AG04449 (cell line): ENCODE measurements at regions not wholly inside any gene's neighbourhood (a gene's known extent, or its start where the extent isn't known, plus 50 kb on each side); places are given as distances from the start of the nearest gene placed in this dataset.

ENCODE experiments used
- CTCF ChIA-PET: fragments of 350-600 bp; formaldehyde crosslinking; extraction: SDS; loops from one replicate; lab custom pipeline; 2021; ENCODE audit warnings: antibody characterized with exemption; lab: Yijun Ruan, JAX
- POLR2A ChIA-PET: fragments of 400-600, 350-600 bp; formaldehyde crosslinking; extraction: SDS; loops from one replicate; lab custom pipeline; 2020; ENCODE audit warnings: antibody characterized with exemption, inconsistent platforms; lab: Yijun Ruan, JAX
- DNase-seq: peaks from one replicate; pipeline ENCODE4 v3.0.0-alpha.2; 2010; ENCODE audit warnings: low read depth, low spot score
- H3K4me3 ChIP-seq: 2 replicates; pipeline ENCODE4 v1.5.1; 2011; ENCODE audit warnings: low read depth, mild to moderate bottlenecking, control low read depth, low read length
- TF ChIP-seq, protein P1 (sequence below): IDR thresholded peaks from one replicate; pipeline ENCODE4 v1.5.1; 2011; ENCODE audit warnings: mild to moderate bottlenecking, moderate library complexity, low read length, control low read depth, inconsistent platforms; ENCODE audit not compliant: insufficient read depth; ENCODE audit errors: missing control alignments

DNA sequence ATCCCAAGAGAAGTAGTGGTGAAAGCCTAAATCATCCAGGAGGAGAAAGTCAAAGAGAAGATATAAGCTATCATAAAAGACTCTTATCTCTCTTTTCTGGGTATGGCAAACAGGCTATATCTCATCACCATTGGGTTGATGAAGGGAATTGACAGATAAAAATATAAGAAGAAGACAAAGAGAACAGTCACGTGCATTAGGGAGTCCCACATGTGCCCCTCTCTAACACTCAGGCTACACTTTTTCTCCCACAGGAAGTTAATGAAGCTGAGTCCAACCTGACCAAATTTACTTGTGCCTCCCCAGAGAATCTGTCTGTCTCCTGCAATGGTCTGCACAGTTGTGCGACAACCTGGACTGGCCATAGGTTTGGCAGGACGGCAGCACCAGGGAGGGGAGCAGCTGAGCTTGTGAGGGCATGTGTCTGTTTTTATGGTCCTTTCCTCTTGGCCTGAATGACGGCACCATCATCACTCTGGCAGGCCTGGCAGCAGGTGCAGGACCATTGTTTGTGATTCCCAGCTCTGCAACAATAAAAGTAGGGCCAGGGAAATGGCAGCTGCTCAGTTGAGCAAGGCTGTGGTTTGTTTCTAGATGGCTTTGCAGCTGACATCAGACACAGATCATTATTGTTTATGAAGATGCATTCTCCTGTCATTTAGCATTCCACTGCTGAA, 144.5 kb upstream of the MCHR2 start:
- POLR2A ChIA-PET, result no interaction called here
- H3K4me3 ChIP-seq, result no peak overlapping the region
- TF ChIP-seq, protein P1, sequence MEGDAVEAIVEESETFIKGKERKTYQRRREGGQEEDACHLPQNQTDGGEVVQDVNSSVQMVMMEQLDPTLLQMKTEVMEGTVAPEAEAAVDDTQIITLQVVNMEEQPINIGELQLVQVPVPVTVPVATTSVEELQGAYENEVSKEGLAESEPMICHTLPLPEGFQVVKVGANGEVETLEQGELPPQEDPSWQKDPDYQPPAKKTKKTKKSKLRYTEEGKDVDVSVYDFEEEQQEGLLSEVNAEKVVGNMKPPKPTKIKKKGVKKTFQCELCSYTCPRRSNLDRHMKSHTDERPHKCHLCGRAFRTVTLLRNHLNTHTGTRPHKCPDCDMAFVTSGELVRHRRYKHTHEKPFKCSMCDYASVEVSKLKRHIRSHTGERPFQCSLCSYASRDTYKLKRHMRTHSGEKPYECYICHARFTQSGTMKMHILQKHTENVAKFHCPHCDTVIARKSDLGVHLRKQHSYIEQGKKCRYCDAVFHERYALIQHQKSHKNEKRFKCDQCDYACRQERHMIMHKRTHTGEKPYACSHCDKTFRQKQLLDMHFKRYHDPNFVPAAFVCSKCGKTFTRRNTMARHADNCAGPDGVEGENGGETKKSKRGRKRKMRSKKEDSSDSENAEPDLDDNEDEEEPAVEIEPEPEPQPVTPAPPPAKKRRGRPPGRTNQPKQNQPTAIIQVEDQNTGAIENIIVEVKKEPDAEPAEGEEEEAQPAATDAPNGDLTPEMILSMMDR, result no peak
- no peak for DNase-seq
- CTCF ChIA-PET, result interaction anchor here (0.9 to 1.0 kb wide), 2 partner anchors 9 to 21 kb away, joined by 3 read pairs; no protein-coding TSS in a partner anchor

DNA sequence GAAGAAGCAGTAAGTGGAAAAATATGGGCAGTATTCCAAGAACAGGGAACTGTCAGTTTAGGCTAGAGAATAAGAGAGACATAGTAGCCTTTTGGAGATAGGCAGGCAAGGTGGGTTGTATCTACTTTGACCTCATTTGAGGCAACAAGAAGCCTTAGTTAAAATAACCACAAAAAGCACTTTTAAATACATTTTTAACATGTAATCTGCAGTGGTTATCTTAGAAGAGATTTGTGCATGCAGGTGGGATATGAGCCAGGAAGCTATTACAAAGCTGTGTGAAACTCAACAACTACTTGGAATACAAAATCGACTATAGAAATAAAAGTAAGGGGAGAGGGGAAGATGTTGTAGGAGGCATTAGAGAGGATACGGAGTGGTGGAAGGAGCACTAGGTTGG, 143.7 kb upstream of the MCHR2 start:
- no peak for DNase-seq
- TF ChIP-seq, protein P1, result no peak
- CTCF ChIA-PET, result no interaction called here
- POLR2A ChIA-PET, result no interaction called here
- no peak overlapping the region for H3K4me3 ChIP-seq

DNA sequence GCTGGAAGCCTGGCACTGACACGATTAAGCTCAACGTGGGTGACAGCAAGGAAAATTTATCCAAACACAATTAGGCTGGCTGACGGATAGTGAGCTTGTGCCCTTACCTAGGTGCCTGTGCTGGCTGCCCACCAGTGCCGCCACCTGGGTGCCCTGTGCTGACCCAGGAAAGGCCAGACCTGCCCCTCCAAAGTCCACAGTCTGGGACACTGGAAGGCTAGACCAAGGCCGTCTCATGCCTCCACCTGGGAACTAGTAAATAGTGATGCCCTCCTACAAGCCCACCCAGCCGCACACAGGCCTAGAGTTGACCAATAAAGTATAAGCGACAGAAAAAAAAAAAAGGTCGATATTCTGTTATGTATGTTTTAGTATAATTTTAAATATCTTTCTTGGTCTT, 142.6 kb upstream of the MCHR2 start:
- TF ChIP-seq, protein P1, result no peak
- no peak for DNase-seq
- CTCF ChIA-PET, result no interaction called here
- POLR2A ChIA-PET, result no interaction called here
- H3K4me3 ChIP-seq, result no peak overlapping the region

DNA sequence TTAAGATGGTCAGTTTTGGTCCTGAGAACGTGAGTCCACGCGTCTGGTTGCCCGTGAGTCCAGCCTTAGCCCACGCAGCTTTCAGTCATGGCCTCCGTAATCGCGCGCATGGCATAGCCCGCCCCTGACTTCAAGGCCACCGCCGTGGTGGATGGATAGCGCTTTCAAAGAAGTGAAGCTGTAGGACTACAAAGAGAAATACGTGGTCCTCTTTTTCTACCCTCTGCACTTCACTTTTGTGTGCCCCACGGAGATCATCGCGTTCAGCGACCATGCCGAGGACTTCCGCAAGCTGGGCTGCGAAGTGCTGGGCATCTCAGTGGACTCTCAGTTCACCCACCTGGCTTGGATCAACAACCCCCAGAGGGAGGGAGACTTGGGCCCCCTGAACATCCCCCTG, 142.0 kb upstream of the MCHR2 start:
- POLR2A ChIA-PET, result no interaction called here
- TF ChIP-seq, protein P1, result no peak
- CTCF ChIA-PET, result no interaction called here
- DNase-seq, result no peak
- no peak overlapping the region for H3K4me3 ChIP-seq

DNA sequence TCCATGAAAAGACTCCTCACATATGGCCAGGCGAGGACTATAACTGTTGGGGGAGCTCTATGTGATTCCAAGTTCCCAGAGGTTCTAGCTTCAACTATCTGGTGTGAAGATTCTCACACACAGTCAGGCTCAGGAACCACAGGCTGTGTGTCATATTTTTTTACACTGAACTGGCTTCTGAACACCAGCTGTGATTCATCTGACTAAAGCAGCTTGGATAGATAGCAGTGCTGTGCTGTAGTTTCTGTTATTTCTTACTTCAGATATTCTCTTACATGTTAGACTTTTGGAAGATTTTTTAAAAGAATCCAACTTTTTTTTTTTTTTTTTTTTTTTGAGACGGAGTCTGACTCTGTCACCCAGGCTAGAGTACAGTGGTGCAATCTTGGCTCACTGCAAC, 140.7 kb upstream of the MCHR2 start:
- H3K4me3 ChIP-seq, result no peak overlapping the region
- ChIA-PET POLR2A (interaction anchor here (1.0 kb wide), 1 partner anchor 326 kb away, joined by 3 read pairs; no protein-coding TSS in a partner anchor), CTCF (interaction anchor here (1.0 kb wide), 1 partner anchor 529 kb away, joined by 4 read pairs; no protein-coding TSS in a partner anchor)
- TF ChIP-seq, protein P1, result no peak
- no peak for DNase-seq

DNA sequence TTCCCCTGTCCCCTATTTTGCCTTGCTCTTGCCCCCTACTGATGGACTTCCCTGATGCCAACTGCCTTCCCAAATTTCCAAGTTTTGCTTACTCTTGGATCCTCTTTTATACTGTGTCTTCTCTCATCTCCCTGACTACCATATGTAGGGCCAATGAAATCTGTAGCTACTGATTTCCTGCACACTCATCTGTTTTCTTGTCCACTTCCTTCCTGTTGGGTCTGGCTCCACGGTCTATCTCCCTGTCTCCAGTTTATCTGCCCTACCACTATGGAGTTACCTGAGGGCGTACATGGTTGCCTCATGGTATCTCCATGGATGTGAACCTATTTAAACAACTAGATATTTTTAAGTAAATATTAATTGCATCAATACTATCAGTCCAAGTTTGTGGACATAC, 140.3 kb upstream of the MCHR2 start:
- ChIA-PET CTCF (interaction anchor here (1.0 kb wide), 1 partner anchor 529 kb away, joined by 4 read pairs; no protein-coding TSS in a partner anchor), POLR2A (interaction anchor here (1.0 kb wide), 1 partner anchor 327 kb away, joined by 3 read pairs; no protein-coding TSS in a partner anchor)
- no peak for DNase-seq
- H3K4me3 ChIP-seq, result no peak overlapping the region
- TF ChIP-seq, protein P1, result no peak
